ENCODE measurements at regions not wholly inside any gene's neighbourhood (a gene's known extent, or its start where the extent isn't known, plus 50 kb on each side); places are given as distances from the start of the nearest gene placed in this dataset.

- no peaks in the 10 kb centered on the region for H3K4me1 ChIP-seq (ENCODE audit: control insufficient read depth in 1 of 2, insufficient read depth in 2 of 2, low read depth in 1 of 2, low read length in 1 of 2)
- H3K79me2 ChIP-seq (ENCODE audit: insufficient read depth): no peaks in the 10 kb centered on the region
- H3K9me2 ChIP-seq: no peaks in the 10 kb centered on the region
- H3K4me3 ChIP-seq (ENCODE audit: low read depth in 2 of 2, low read length in 1 of 2): no peak overlapping the region
- CTCF ChIA-PET: no interaction called here
- POLR2A ChIA-PET: no interaction called here
- no peak for TF ChIP-seq USF1 (IDR thresholded peaks at IDR 0.05; ENCODE audit: borderline replicate concordance, low read depth)
- TF ChIP-seq EP300 (IDR thresholded peaks at IDR 0.05; ENCODE audit: borderline replicate concordance in 1 of 2, low read depth in 1 of 2, low read length in 1 of 2): no peak
- TF ChIP-seq RXRA (IDR thresholded peaks at IDR 0.05; ENCODE audit: borderline replicate concordance, low read depth): no peak
- TF ChIP-seq EZH2phosphoT487 (IDR thresholded peaks at IDR 0.05; ENCODE audit: borderline replicate concordance, low read depth): no peak
- no peak for TF ChIP-seq GABPA (IDR thresholded peaks at IDR 0.05; ENCODE audit: low read depth)
- TF ChIP-seq RAD21 (IDR thresholded peaks at IDR 0.05; ENCODE audit: low read length): no peak
- WGBS (ENCODE audit: low lambda C conversion rate): 0% methylated on average over 1 of the region's 1 CpG
- no peak overlapping the region for H2AFZ ChIP-seq (ENCODE audit: low read depth)
- H3K9ac ChIP-seq: no peak overlapping the region
- no peak overlapping the region for H3K27ac ChIP-seq (ENCODE audit: low read depth in 2 of 2, low read length in 1 of 2)
- no peak overlapping the region for H3K4me2 ChIP-seq
- H3K36me3 ChIP-seq (replicated peaks in 1 of 2; ENCODE audit: control insufficient read depth in 1 of 2, insufficient read depth in 2 of 2, low read length in 1 of 2): no peaks in the 10 kb centered on the region
- H3K27me3 ChIP-seq (ENCODE audit: insufficient read depth): no peaks in the 10 kb centered on the region
- no peak for DNase-seq
- H3K9me3 ChIP-seq: no peaks in the 10 kb centered on the region
- no peaks in the 10 kb centered on the region for H3F3A ChIP-seq (replicated peaks; ENCODE audit: insufficient read depth)
- H4K20me1 ChIP-seq (ENCODE audit: insufficient read depth): no peaks in the 10 kb centered on the region
Observed at GRCh38 chr10:57169597-57169996, 808.5 kb upstream of the ZWINT start.

GRCh38 chr10:57168611-57169240 lies 807.7 kb upstream of the ZWINT start:
- Histone ChIP-seq H3K9me2 (no peaks in the 10 kb centered on the region), H3K27me3 (ENCODE audit: insufficient read depth) (no peaks in the 10 kb centered on the region), H3K27ac (ENCODE audit: low read depth in 2 of 2, low read length in 1 of 2) (no peak overlapping the region), H3K4me1 (ENCODE audit: control insufficient read depth in 1 of 2, insufficient read depth in 2 of 2, low read depth in 1 of 2, low read length in 1 of 2) (no peaks in the 10 kb centered on the region), H3K4me2 (no peak overlapping the region), H4K20me1 (ENCODE audit: insufficient read depth) (no peaks in the 10 kb centered on the region), H3K4me3 (ENCODE audit: low read depth in 2 of 2, low read length in 1 of 2) (no peak overlapping the region), H3K79me2 (ENCODE audit: insufficient read depth) (no peaks in the 10 kb centered on the region), H3K36me3 (replicated peaks in 1 of 2; ENCODE audit: control insufficient read depth in 1 of 2, insufficient read depth in 2 of 2, low read length in 1 of 2) (no peaks in the 10 kb centered on the region), H3K9ac (no peak overlapping the region), H3K9me3 (no peaks in the 10 kb centered on the region), H3F3A (replicated peaks; ENCODE audit: insufficient read depth) (no peaks in the 10 kb centered on the region), H2AFZ (ENCODE audit: low read depth) (no peak overlapping the region)
- ChIA-PET POLR2A (no interaction called here), CTCF (no interaction called here)
- WGBS (ENCODE audit: low lambda C conversion rate): 5% methylated on average over 4 of the region's 4 CpGs
- no peak for DNase-seq
- TF ChIP-seq NRF1 (IDR thresholded peaks at IDR 0.05; ENCODE audit: low read depth, low read length) (no peak), MEF2A (IDR thresholded peaks at IDR 0.05; ENCODE audit: borderline replicate concordance, low read depth) (no peak), SMC3 (IDR thresholded peaks at IDR 0.05; ENCODE audit: low read depth, low read length) (no peak), RFX5 (IDR thresholded peaks at IDR 0.05; ENCODE audit: low read length) (no peak), REST (IDR thresholded peaks at IDR 0.05; ENCODE audit: low read depth, low read length) (no peak), MXI1 (IDR thresholded peaks at IDR 0.05; ENCODE audit: low read depth, low read length) (no peak), CHD2 (IDR thresholded peaks at IDR 0.05; ENCODE audit: low read length, partially characterized antibody) (no peak), USF1 (IDR thresholded peaks at IDR 0.05; ENCODE audit: borderline replicate concordance, low read depth) (no peak), RXRA (IDR thresholded peaks at IDR 0.05; ENCODE audit: borderline replicate concordance, low read depth) (no peak), FOXJ3 (CRISPR knock-in tag; IDR thresholded peaks at IDR 0.05) (no peak), USF2 (IDR thresholded peaks at IDR 0.05; ENCODE audit: borderline replicate concordance, low read depth, low read length) (no peak), IRF3 (IDR thresholded peaks at IDR 0.05; ENCODE audit: low read depth, low read length) (no peak), CTCF (IDR thresholded peaks at IDR 0.05) (no peak), TEAD4 (IDR thresholded peaks at IDR 0.05; ENCODE audit: borderline replicate concordance, insufficient read depth) (no peak)
